Transverse colon (tissue), 4 donors: ENCODE measurements at regions not wholly inside any gene's neighbourhood (a gene's known extent, or its start where the extent isn't known, plus 50 kb on each side); places are given as distances from the start of the nearest gene placed in this dataset.
"Not testable (repeated sequence)": the region's sequence is repeated elsewhere in the genome, so short reads cannot be mapped to it uniquely, and the experiment has no call there.

Source experiments
- DNase-seq: peaks from one replicate; pipeline ENCODE4 v3.0.0-alpha.2; 2019
- H3K27ac ChIP-seq, 4 donors: fragments of 200-600 bp; sonication (generic); 2 replicates each; pipeline ENCODE4 v1.5.1; 2016 to 2018; ENCODE audit warnings: inconsistent platforms in 4 of 4
- H3K27me3 ChIP-seq: fragments of 200-600 bp; sonication (generic); 2 replicates; pipeline ENCODE4 v1.5.1; 2017; ENCODE audit warnings: inconsistent platforms
- H3K36me3 ChIP-seq, 4 donors: fragments of 200-600 bp; sonication (generic); 2 replicates each; pipeline ENCODE4 v1.5.1; 2017 to 2019; ENCODE audit warnings: inconsistent platforms in 4 of 4
- H3K4me1 ChIP-seq, 4 donors: fragments of 200-600 bp; sonication (generic); 2 replicates each; pipeline ENCODE4 v1.5.1; 2017 to 2020; ENCODE audit warnings: inconsistent platforms in 4 of 4
- H3K4me3 ChIP-seq, 4 donors: fragments of 200-600 bp; sonication (generic); 1 replicate in 1 of 4; 2 replicates in 3 of 4; pipeline versions ENCODE4 v1.5.1 to v1.6.1; 2017 to 2019; ENCODE audit warnings: inconsistent platforms in 4 of 4
- H3K9me3 ChIP-seq, 2 donors: fragments of 200-600 bp; sonication (generic); 2 replicates each; pipeline ENCODE4 v1.5.1; 2017 to 2019; ENCODE audit warnings: inconsistent platforms in 2 of 2
- CTCF ChIP-seq, 5 experiments: fragments of 200-600 bp in 3 of 5; fragments of 450-650 bp in 2 of 5; sonication (generic) in 3 of 5; IDR thresholded peaks; 1 replicate in 2 of 5; 2 replicates in 3 of 5; pipeline ENCODE4 v1.5.1; 2016 to 2017; ENCODE audit warnings: antibody characterized with exemption in 5 of 5, inconsistent platforms in 3 of 5, mild to moderate bottlenecking in 2 of 5, moderate library complexity in 1 of 5
- EP300 ChIP-seq: sonication (generic); formaldehyde crosslinking; IDR thresholded peaks from one replicate; pipeline ENCODE4 v1.6.1; 2017; ENCODE audit warnings: antibody characterized with exemption, low read depth
- POLR2A ChIP-seq: fragments of 450-650 bp; IDR thresholded peaks from one replicate; pipeline ENCODE4 v1.6.1; 2016; ENCODE audit warnings: antibody characterized with exemption, mild to moderate bottlenecking, moderate library complexity
- POLR2AphosphoS5 ChIP-seq, 3 donors: sonication (generic); formaldehyde crosslinking; IDR thresholded peaks; one replicate each; pipeline ENCODE4 v1.6.1; 2016; ENCODE audit warnings: antibody characterized with exemption in 3 of 3
- WGBS, 2 donors: methylation state at CpG; one replicate each; pipeline ENCODE4 v1.1.5; 2018; ENCODE audit warnings: low coverage in 1 of 2; 5-methylcytosine and 5-hydroxymethylcytosine counted together
- in situ Hi-C, 4 donors: fragments of 200-750 bp; cut with MboI; loops; one replicate each; pipeline versions ENCODE4 v1.15.0 to v1.15.1; 2017; ENCODE audit warnings: low sequenced_read_pairs in 3 of 4, low pct_ligation_motif_present in 1 of 4, low pct_unique_long_range_greater_than_20kb in 1 of 4
- intact Hi-C: fragments of 100-400 bp; cut with DNase I; formaldehyde crosslinking; loops from one replicate; pipeline ENCODE4 v1.15.1; 2023; ENCODE audit warnings: low total_unique reads

- no peaks in the 10 kb centered on the region for H3K36me3 ChIP-seq
- 80 to 85% methylated on average over 1 of the region's 1 CpG for WGBS, 2 donors
- no peak overlapping the region for H3K4me3 ChIP-seq
- in situ Hi-C loops, result no loop called here
- DNase-seq, result no peak
- intact Hi-C loops, result no loop called here
- no peaks in the 10 kb centered on the region for H3K4me1 ChIP-seq
- no peaks in the 10 kb centered on the region for H3K27me3 ChIP-seq
- H3K27ac ChIP-seq, result no peak overlapping the region
- H3K9me3 ChIP-seq, result no peaks in the 10 kb centered on the region
- TF ChIP-seq CTCF (IDR thresholded peaks at IDR 0.05), result no peak
- no peak for TF ChIP-seq POLR2AphosphoS5 (IDR thresholded peaks at IDR 0.05)
- TF ChIP-seq POLR2A, result no peak
- TF ChIP-seq EP300, result no peak
These were observed 476.8 kb downstream of the TRHDE start for GRCh38 chr12:72748971-72749370.

- no peaks in the 10 kb centered on the region for H3K4me1 ChIP-seq
- no peak overlapping the region for H3K27ac ChIP-seq
- H3K9me3 ChIP-seq, result peaks cover under 1% of the 10 kb centered on the region in 2 donors
- intact Hi-C loops (no loop called here), in situ Hi-C loops (no loop called here)
- no peak for TF ChIP-seq POLR2A
- TF ChIP-seq CTCF (IDR thresholded peaks at IDR 0.05), result no peak
- TF ChIP-seq POLR2AphosphoS5 (IDR thresholded peaks at IDR 0.05), result no peak
- TF ChIP-seq EP300, result no peak
- no peaks in the 10 kb centered on the region for H3K27me3 ChIP-seq
- no peak for DNase-seq
- 32 to 60% methylated on average over 2 to 3 of the region's 3 CpGs for WGBS, 2 donors
- H3K36me3 ChIP-seq, result no peaks in the 10 kb centered on the region
- no peak overlapping the region for H3K4me3 ChIP-seq
These were observed 481.4 kb downstream of the TRHDE start for GRCh38 chr12:72753571-72753970.

- in situ Hi-C loops, H3K4me1 ChIP-seq, H3K9me3 ChIP-seq, H3K27ac ChIP-seq, intact Hi-C loops, H3K4me3 ChIP-seq, H3K36me3 ChIP-seq, DNase-seq, H3K27me3 ChIP-seq: not testable (repeated sequence)
- 75 to 90% methylated on average over 3 to 18 of the region's 18 CpGs for WGBS, 2 donors
These were observed 481.9 kb downstream of the TRHDE start for GRCh38 chr12:72754026-72754425.

GRCh38 chr12:72766517-72766916, 494.3 kb downstream of the TRHDE start:
- Histone ChIP-seq H3K27ac (no peak overlapping the region), H3K4me3 (no peak overlapping the region), H3K36me3 (no peaks in the 10 kb centered on the region), H3K27me3 (no peaks in the 10 kb centered on the region), H3K9me3 (no peaks in the 10 kb centered on the region), H3K4me1 (no peaks in the 10 kb centered on the region)
- DNase-seq, result no peak
- in situ Hi-C loops (no loop called here), intact Hi-C loops (no loop called here)
- WGBS, 2 donors, result 28 to 37% methylated on average over 2 of the region's 2 CpGs
- TF ChIP-seq POLR2AphosphoS5 (IDR thresholded peaks at IDR 0.05) (no peak), CTCF (IDR thresholded peaks at IDR 0.05) (no peak), EP300 (no peak)

GRCh38 chr12:72774023-72774422, 501.9 kb downstream of the TRHDE start:
- H3K36me3 ChIP-seq, result no peaks in the 10 kb centered on the region
- H3K4me3 ChIP-seq, result no peak overlapping the region
- H3K27me3 ChIP-seq, result no peaks in the 10 kb centered on the region
- in situ Hi-C loops (no loop called here), intact Hi-C loops (no loop called here)
- H3K4me1 ChIP-seq, result no peaks in the 10 kb centered on the region
- no peak overlapping the region for H3K27ac ChIP-seq
- TF ChIP-seq POLR2AphosphoS5 (IDR thresholded peaks at IDR 0.05), result no peak
- no peak for TF ChIP-seq EP300
- TF ChIP-seq CTCF (IDR thresholded peaks at IDR 0.05), result no peak
- no peak for TF ChIP-seq POLR2A
- no peak for DNase-seq
- no peaks in the 10 kb centered on the region for H3K9me3 ChIP-seq
